ENCODE measurements at regions not wholly inside any gene's neighbourhood (a gene's known extent, or its start where the extent isn't known, plus 50 kb on each side); places are given as distances from the start of the nearest gene placed in this dataset.

DNA sequence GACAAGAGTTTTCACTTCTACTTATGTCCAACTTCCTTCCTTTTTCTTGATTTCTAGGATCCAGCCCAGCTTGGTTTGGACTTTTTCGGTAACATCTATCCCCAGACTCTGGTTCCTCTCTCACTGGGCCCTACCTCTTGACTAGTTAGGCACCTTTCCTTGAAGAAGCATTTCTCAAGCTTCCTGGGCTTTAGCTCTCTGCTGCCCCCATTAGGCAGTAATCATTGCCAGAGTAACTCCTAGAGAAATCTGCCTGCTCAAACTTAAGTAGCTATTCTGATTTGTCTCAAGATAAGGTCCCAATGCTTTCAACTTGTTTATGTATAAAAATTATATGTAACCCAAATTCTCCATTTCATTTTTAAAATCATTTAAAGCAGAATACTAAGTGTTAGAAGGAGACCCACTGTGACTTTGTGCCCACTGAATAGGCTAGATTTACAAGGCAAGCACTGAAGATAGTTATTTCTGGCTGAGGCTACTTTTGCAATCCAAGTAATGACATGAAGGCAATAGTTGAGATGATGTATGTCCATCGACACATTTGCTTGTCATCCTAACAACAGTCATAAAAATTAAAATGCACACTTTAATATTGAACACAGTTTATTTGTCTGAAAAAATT is 275.0 kb upstream of the G2E3 start:
- DNase-seq = no peak
- Histone ChIP-seq H3K36me3 (no peaks in the 10 kb centered on the region), H3K9me3 (no peaks in the 10 kb centered on the region), H3K27ac (no peak overlapping the region), H3K4me3 (no peak overlapping the region), H3K27me3 (no peaks in the 10 kb centered on the region), H3K4me1 (ENCODE audit: insufficient read depth) (no peaks in the 10 kb centered on the region)
- intact Hi-C loops (cut with DNase I) = no loop called here
- WGBS, 3 donors = 64 to 71% (median 68%) methylated on average over 2 of the region's 2 CpGs
- TF ChIP-seq EP300 (IDR thresholded peaks at IDR 0.05) (no peak), POLR2A (IDR thresholded peaks at IDR 0.05) (no peak)
- TF ChIP-seq, protein P1, sequence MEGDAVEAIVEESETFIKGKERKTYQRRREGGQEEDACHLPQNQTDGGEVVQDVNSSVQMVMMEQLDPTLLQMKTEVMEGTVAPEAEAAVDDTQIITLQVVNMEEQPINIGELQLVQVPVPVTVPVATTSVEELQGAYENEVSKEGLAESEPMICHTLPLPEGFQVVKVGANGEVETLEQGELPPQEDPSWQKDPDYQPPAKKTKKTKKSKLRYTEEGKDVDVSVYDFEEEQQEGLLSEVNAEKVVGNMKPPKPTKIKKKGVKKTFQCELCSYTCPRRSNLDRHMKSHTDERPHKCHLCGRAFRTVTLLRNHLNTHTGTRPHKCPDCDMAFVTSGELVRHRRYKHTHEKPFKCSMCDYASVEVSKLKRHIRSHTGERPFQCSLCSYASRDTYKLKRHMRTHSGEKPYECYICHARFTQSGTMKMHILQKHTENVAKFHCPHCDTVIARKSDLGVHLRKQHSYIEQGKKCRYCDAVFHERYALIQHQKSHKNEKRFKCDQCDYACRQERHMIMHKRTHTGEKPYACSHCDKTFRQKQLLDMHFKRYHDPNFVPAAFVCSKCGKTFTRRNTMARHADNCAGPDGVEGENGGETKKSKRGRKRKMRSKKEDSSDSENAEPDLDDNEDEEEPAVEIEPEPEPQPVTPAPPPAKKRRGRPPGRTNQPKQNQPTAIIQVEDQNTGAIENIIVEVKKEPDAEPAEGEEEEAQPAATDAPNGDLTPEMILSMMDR (IDR thresholded peaks at IDR 0.05) = no peak

- Histone ChIP-seq H3K9me3 (no peaks in the 10 kb centered on the region), H3K27me3 (no peaks in the 10 kb centered on the region), H3K36me3 (no peaks in the 10 kb centered on the region), H3K4me3 (no peak overlapping the region), H3K27ac (no peak overlapping the region), H3K4me1 (ENCODE audit: insufficient read depth) (no peaks in the 10 kb centered on the region)
- no peak for DNase-seq
- 72 to 84% (median 76%) methylated on average over 4 of the region's 4 CpGs for WGBS, 3 donors
- TF ChIP-seq, protein P1 (IDR thresholded peaks at IDR 0.05) = no peak
- TF ChIP-seq POLR2A (IDR thresholded peaks at IDR 0.05) (no peak), EP300 (IDR thresholded peaks at IDR 0.05) (no peak)
- intact Hi-C loops (cut with DNase I) = no loop called here
Measured at GRCh38 chr14:30284808-30285207, 274.1 kb upstream of the G2E3 start.

GRCh38 chr14:30287579-30288445 is 271.1 kb upstream of the G2E3 start:
- H3K27ac ChIP-seq = no peak overlapping the region
- H3K36me3 ChIP-seq = no peaks in the 10 kb centered on the region
- WGBS, 3 donors = 80 to 83% (median 81%) methylated on average over 7 of the region's 7 CpGs
- no peaks in the 10 kb centered on the region for H3K4me1 ChIP-seq (ENCODE audit: insufficient read depth)
- no peaks in the 10 kb centered on the region for H3K9me3 ChIP-seq
- TF ChIP-seq POLR2A (IDR thresholded peaks at IDR 0.05) = no peak
- TF ChIP-seq, protein P1 (IDR thresholded peaks at IDR 0.05) = no peak
- no peak for TF ChIP-seq EP300 (IDR thresholded peaks at IDR 0.05)
- no peak overlapping the region for H3K4me3 ChIP-seq
- no peaks in the 10 kb centered on the region for H3K27me3 ChIP-seq
- intact Hi-C loops (cut with DNase I) = no loop called here
- DNase-seq = no peak

DNA sequence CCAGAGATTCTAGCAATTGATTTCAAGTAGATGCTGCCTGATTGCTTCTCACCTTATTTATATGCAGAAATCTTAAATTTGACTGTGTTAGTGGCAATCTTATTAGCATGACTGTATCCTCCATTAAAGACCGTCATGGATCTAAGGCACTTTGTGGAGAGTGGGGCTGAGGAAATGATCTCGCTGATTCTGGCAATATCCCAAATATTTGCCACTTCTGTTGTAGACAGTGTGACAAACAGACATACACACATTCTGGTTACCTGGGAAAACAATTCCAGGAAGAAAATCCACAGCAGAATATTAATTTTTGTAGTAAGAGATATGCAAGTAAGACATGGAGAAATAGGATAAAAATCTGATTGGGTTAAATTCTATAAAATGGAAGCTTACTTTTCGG is 269.0 kb upstream of the G2E3 start:
- no peaks in the 10 kb centered on the region for H3K4me1 ChIP-seq (ENCODE audit: insufficient read depth)
- H3K27me3 ChIP-seq = no peaks in the 10 kb centered on the region
- no peak overlapping the region for H3K4me3 ChIP-seq
- whole genome bisulfite sequencing, 3 donors = 72 to 76% (median 72%) methylated on average over 3 of the region's 3 CpGs
- H3K9me3 ChIP-seq = no peaks in the 10 kb centered on the region
- H3K27ac ChIP-seq = no peak overlapping the region
- H3K36me3 ChIP-seq = no peaks in the 10 kb centered on the region
- TF ChIP-seq, protein P1 (IDR thresholded peaks at IDR 0.05) = no peak
- intact Hi-C loops (cut with DNase I) = no loop called here
- no peak for DNase-seq

Data from ovary (tissue), 7 donors.